Activated T-helper 1 cell treated with anti-CD3 and anti-CD28 coated beads, Interleukin-12 subunit alpha, Interleukin-12 subunit beta, Interleukin-2, Interleukin-4 antibody, amounts not matched to agents 30 ng/mL and 10 ng/mL and 1 ng/mL, durations not matched to agents 14 hours and 24 hours and 36 hours (primary cell): ENCODE measurements at regions not wholly inside any gene's neighbourhood (a gene's known extent, or its start where the extent isn't known, plus 50 kb on each side); places are given as distances from the start of the nearest gene placed in this dataset.

Experiments used
- DNase-seq: peaks from one replicate; pipeline ENCODE4 v3.0.0; 2021; ENCODE audit warnings: low spot score
- H3K27ac Mint-ChIP-seq: one replicate; pipeline ENCODE4 v1.8.0; 2021; ENCODE audit warnings: mild to moderate bottlenecking, mixed read lengths
- H3K27me3 Mint-ChIP-seq: one replicate; pipeline ENCODE4 v1.8.0; 2022; ENCODE audit warnings: mild to moderate bottlenecking, moderate library complexity, mixed read lengths; ENCODE audit not compliant: insufficient read depth
- H3K36me3 Mint-ChIP-seq: one replicate; pipeline ENCODE4 v1.8.0; 2021; ENCODE audit warnings: low read depth, mixed read lengths
- H3K4me1 Mint-ChIP-seq: one replicate; pipeline ENCODE4 v1.8.0; 2021; ENCODE audit warnings: low read depth, mixed read lengths
- H3K4me3 Mint-ChIP-seq: one replicate; pipeline ENCODE4 v1.8.0; 2021; ENCODE audit warnings: mild to moderate bottlenecking, moderate library complexity, mixed read lengths
- H3K9me3 Mint-ChIP-seq: one replicate; pipeline ENCODE4 v1.8.0; 2021; ENCODE audit warnings: mixed read lengths
- intact Hi-C: fragments of 100-400 bp; cut with micrococcal nuclease; formaldehyde crosslinking; loops from one replicate; pipeline ENCODE4 v1.15.1; 2024

- Mint-ChIP-seq H3K9me3 (peaks cover 16% of the 10 kb centered on the region), H3K4me1 (no peaks in the 10 kb centered on the region), H3K27me3 (no peaks in the 10 kb centered on the region), H3K4me3 (no peak overlapping the region), H3K27ac (no peak overlapping the region), H3K36me3 (no peaks in the 10 kb centered on the region)
- intact Hi-C loops: no loop called here
- no peak for DNase-seq
These were observed 57.9 kb upstream of the FSHB start for GRCh38 chr11:30172883-30173311.

- Mint-ChIP-seq H3K4me1 (no peaks in the 10 kb centered on the region), H3K4me3 (no peak overlapping the region), H3K9me3 (peaks cover 17% of the 10 kb centered on the region), H3K27ac (no peak overlapping the region), H3K27me3 (no peaks in the 10 kb centered on the region), H3K36me3 (no peaks in the 10 kb centered on the region)
- no peak for DNase-seq
- intact Hi-C loops: no loop called here
These were observed 56.4 kb upstream of the FSHB start for GRCh38 chr11:30174265-30175020.
